ENCODE measurements at regions not wholly inside any gene's neighbourhood (a gene's known extent, or its start where the extent isn't known, plus 50 kb on each side); places are given as distances from the start of the nearest gene placed in this dataset.
"Not testable (repeated sequence)": the region's sequence is repeated elsewhere in the genome, so short reads cannot be mapped to it uniquely, and the experiment has no call there.

DNA sequence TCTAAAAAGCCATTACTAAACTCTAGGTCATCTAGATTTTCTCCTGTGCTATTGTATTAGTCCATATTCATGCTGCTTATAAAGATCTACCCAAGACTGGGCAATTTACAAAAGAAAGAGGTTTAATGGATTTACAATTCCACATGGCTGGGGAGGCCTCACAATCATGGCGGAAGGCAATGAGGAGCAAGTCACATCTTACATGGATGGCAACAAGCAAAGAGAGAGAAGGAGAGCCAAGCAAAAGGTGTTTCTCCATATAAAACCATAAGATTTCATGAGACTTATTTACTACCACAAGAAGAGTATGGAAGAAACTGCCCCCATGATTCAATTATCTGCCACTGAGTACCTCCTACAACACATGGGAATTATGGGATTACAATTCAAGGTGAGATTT lies 69.6 kb upstream of the CCDC6 start:
- not testable (repeated sequence) for DNase-seq (ENCODE audit: insufficient read length, low spot score); FAIRE-seq

DNA sequence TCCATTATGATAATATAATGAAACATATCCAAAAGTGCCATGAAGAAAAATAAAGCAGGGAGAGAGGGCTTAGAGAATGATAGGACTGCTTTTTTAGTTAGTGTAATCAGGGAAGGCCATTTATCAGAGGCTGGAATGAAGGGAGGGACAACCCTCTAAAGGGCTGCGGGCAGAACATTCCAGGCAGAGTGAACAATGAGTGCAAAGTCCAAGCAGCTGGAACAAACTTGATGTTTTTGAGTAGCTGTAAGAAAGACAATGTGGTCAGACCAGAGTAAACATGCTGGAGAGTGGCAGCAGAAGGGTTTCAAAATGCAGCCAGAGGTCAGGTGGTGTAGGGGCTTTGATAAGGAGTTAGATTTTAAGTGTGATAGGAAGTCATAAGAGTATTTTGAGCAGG lies 65.6 kb upstream of the CCDC6 start:
- no peak for DNase-seq (ENCODE audit: insufficient read length, low spot score)
- FAIRE-seq = no peak
- TF ChIP-seq POU2F2 (IDR thresholded peaks at IDR 0.05; ENCODE audit: low read depth, low read length) (no peak), PAX5 (IDR thresholded peaks at IDR 0.05; ENCODE audit: insufficient read depth, low read length, severe bottlenecking) (no peak), POLR2A (IDR thresholded peaks at IDR 0.05; ENCODE audit: low read depth, low read length) (no peak), SPI1 (IDR thresholded peaks at IDR 0.05; ENCODE audit: low read depth, low read length) (no peak), POLR2AphosphoS5 (IDR thresholded peaks at IDR 0.05; ENCODE audit: low read depth, low read length) (no peak), TAF1 (IDR thresholded peaks at IDR 0.05; ENCODE audit: low read depth, low read length) (no peak)

DNA sequence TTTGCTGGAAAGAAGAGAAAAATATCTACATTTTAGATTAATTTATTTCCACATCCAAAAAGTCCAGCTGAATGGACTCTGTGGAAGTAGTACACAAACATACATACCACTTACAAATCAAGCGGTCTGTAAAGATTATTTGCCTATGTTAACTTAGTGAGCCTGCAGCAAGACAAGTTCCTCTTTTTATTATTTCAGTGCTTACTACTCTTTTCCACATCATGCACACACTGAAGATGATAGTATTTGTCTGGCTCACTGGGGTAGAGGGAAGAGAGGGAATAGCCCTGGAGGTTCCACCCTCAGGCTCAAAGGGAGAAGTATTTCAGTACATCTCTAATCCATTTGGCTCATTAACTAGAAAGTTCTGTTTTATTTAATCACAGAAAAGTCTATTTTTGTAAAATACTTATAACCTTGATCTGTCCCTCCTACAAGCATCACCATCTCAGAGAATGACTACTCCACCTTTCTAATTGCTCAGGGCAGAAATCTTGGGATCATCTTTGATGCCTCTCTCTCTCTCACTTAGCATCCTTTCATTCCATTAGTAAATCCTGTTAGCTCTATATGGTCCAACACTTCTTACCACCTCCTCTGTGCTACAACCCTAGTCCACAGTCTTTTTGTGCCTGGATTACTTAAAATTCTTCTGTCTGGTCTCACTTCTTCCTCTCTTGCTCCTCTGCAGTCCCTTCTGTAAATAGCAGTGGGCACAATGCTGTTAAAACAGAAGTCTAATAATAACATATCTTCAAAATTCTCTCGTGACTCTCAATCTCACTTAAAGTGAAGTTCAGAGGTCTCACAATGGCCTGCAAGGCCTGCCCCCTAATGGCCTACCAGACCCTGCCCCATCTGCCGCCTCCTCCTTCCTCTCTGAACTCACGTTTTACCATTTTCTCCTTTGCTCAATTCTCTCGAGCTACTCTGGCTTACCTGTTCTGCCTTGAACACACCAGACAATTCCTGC lies 64.3 kb upstream of the CCDC6 start:
- DNase-seq (ENCODE audit: insufficient read length, low spot score) (peak; percentile 10), FAIRE-seq (peak; percentile 41)
- peak; percentile 47 for TF ChIP-seq SPI1 (IDR thresholded peaks at IDR 0.05; ENCODE audit: low read depth, low read length)
- TF ChIP-seq PAX5 (IDR thresholded peaks at IDR 0.05; ENCODE audit: insufficient read depth, low read length, severe bottlenecking) = no peak
- TF ChIP-seq POLR2AphosphoS5 (IDR thresholded peaks at IDR 0.05; ENCODE audit: low read depth, low read length) = no peak
- TF ChIP-seq POLR2A (IDR thresholded peaks at IDR 0.05; ENCODE audit: low read depth, low read length) = no peak
- TF ChIP-seq POU2F2 (IDR thresholded peaks at IDR 0.05; ENCODE audit: low read depth, low read length) = no peak

DNA sequence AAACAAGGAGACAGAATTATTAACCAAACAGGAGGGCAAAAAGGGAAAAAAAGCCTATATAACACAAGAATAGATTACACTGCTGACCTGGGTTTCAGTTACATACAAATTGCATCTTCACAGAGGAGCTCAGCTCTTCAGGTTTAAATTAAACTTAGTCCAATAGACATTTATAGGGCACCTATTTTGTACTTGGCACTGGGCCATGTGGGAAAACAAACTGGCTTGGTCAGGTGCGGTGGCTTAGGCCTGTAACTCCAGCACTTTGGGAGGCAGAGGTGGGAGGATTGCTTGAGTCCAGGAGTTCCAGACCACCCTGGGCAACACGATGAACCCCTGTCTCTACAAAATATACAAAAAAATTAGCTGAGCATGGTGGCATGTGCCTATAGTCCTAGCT lies 62.3 kb upstream of the CCDC6 start:
- DNase-seq (ENCODE audit: insufficient read length, low spot score) (no peak), FAIRE-seq (no peak)
- TF ChIP-seq POLR2A (IDR thresholded peaks at IDR 0.05; ENCODE audit: low read depth, low read length) = no peak
- TF ChIP-seq PAX5 (IDR thresholded peaks at IDR 0.05; ENCODE audit: insufficient read depth, low read length, severe bottlenecking) = no peak
- no peak for TF ChIP-seq SPI1 (IDR thresholded peaks at IDR 0.05; ENCODE audit: low read depth, low read length)
- TF ChIP-seq POLR2AphosphoS5 (IDR thresholded peaks at IDR 0.05; ENCODE audit: low read depth, low read length) = no peak
- TF ChIP-seq POU2F2 (IDR thresholded peaks at IDR 0.05; ENCODE audit: low read depth, low read length) = no peak
- no peak for TF ChIP-seq TAF1 (IDR thresholded peaks at IDR 0.05; ENCODE audit: low read depth, low read length)

DNA sequence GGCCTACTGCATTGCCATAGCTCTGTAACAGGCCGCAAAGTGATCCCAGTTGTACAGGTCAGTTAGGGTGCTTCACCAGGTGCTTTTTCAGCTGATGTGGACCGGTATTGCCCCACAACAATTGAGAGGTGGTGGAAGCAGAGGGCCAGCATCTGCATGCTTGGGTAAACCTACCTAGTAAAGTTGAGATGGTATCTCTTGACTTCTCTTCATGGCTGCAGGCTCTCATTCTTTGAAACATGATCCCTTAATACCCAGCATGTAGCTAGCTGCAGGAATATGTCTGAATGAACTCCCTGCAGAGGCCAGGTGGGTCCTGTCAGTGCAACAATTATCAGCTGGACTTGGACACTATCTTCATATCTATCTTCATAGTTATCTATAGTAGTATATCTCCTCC lies 60.7 kb upstream of the CCDC6 start:
- DNase-seq (ENCODE audit: insufficient read length, low spot score) (no peak), FAIRE-seq (no peak)
- no peak for TF ChIP-seq POLR2AphosphoS5 (IDR thresholded peaks at IDR 0.05; ENCODE audit: low read depth, low read length)
- no peak for TF ChIP-seq POLR2A (IDR thresholded peaks at IDR 0.05; ENCODE audit: low read depth, low read length)
- TF ChIP-seq POU2F2 (IDR thresholded peaks at IDR 0.05; ENCODE audit: low read depth, low read length) = no peak
- no peak for TF ChIP-seq TAF1 (IDR thresholded peaks at IDR 0.05; ENCODE audit: low read depth, low read length)
- no peak for TF ChIP-seq PAX5 (IDR thresholded peaks at IDR 0.05; ENCODE audit: insufficient read depth, low read length, severe bottlenecking)
- TF ChIP-seq SPI1 (IDR thresholded peaks at IDR 0.05; ENCODE audit: low read depth, low read length) = no peak

DNA sequence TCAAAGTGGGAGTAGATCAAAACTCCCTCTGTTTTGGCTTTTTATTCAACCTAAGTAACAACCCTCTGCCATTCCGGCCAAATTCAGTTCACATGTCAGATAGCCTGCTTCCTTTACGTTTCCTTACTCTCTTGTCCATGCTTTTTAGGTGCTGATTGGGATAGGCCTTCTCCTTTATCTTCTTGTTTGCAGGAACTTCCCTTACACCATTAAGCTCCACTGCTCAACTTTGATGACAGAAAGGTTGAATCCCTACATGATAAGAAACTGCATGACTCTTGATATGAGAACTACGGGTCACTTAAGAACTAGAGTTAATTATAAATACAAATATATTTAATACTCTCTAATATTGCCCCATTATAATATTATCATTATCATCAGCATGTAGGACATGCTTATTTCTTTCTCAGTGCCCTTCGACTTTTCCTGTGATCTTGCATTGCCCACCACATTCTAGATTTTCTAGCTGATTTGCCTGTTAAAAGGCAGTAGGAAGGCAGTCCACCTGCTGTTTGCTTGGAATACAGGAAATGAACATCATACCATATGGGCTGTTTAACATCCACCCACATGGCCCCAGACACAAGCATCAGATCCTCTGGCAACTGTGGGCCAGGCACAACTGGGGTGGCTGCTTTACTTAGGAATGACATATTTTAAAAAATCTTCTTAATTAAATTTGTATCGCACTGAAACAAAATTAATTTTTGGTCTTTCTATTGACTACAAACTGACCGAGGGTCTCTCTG lies 59.7 kb upstream of the CCDC6 start:
- DNase-seq (ENCODE audit: insufficient read length, low spot score) (no peak), FAIRE-seq (no peak)

DNA sequence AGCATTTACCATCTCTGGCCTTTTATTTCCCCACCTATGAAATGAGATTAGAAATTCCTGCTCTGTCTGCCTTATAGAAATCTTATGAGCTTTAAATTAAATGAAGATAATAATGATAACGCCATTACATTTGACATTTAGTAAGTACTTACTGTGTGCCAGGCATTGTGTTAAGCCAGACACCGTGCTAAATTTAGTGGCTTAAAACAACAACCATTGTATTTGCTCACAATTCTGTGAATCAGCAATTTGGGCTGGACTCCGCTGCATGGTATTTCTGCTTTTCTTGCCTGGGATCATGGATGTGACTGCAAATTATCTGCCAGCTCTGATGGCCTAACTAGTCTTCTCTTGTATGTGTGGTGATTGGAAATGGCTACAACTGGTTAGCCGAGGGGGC lies 56.4 kb upstream of the CCDC6 start:
- TF ChIP-seq POLR2AphosphoS5 (IDR thresholded peaks at IDR 0.05; ENCODE audit: low read depth, low read length) (no peak), TAF1 (IDR thresholded peaks at IDR 0.05; ENCODE audit: low read depth, low read length) (no peak), SPI1 (IDR thresholded peaks at IDR 0.05; ENCODE audit: low read depth, low read length) (no peak), POU2F2 (IDR thresholded peaks at IDR 0.05; ENCODE audit: low read depth, low read length) (no peak), POLR2A (IDR thresholded peaks at IDR 0.05; ENCODE audit: low read depth, low read length) (no peak), PAX5 (IDR thresholded peaks at IDR 0.05; ENCODE audit: insufficient read depth, low read length, severe bottlenecking) (no peak)
- FAIRE-seq (no peak), DNase-seq (ENCODE audit: insufficient read length, low spot score) (no peak)

More for the DNA sequence above, 59.7 kb upstream of the CCDC6 start:
- TF ChIP-seq POLR2A (IDR thresholded peaks at IDR 0.05; ENCODE audit: low read depth, low read length) (no peak), TAF1 (IDR thresholded peaks at IDR 0.05; ENCODE audit: low read depth, low read length) (no peak), POLR2AphosphoS5 (IDR thresholded peaks at IDR 0.05; ENCODE audit: low read depth, low read length) (no peak), PAX5 (IDR thresholded peaks at IDR 0.05; ENCODE audit: insufficient read depth, low read length, severe bottlenecking) (no peak), SPI1 (IDR thresholded peaks at IDR 0.05; ENCODE audit: low read depth, low read length) (no peak), POU2F2 (IDR thresholded peaks at IDR 0.05; ENCODE audit: low read depth, low read length) (no peak)

DNA sequence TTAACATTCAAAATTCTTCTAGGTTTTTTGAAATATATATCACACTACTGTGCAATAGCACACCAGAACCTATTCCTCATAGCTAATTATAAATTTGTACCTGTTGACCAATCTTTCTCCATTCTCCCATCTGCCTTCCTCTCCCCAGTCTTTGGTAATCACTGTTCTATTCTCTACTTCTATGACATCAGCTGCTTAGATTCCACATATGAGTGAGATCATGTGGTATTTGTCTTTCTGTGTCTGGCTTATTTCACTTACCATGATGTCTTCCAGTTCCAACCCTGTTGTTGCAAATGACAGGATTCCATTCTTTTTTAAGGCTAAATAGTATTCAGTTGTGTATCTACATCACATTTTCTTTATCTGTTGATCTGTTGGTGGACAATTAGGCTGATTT lies 54.4 kb upstream of the CCDC6 start:
- TF ChIP-seq SPI1 (IDR thresholded peaks at IDR 0.05; ENCODE audit: low read depth, low read length) (no peak), POU2F2 (IDR thresholded peaks at IDR 0.05; ENCODE audit: low read depth, low read length) (no peak), PAX5 (IDR thresholded peaks at IDR 0.05; ENCODE audit: insufficient read depth, low read length, severe bottlenecking) (no peak), POLR2AphosphoS5 (IDR thresholded peaks at IDR 0.05; ENCODE audit: low read depth, low read length) (no peak), POLR2A (IDR thresholded peaks at IDR 0.05; ENCODE audit: low read depth, low read length) (no peak), TAF1 (IDR thresholded peaks at IDR 0.05; ENCODE audit: low read depth, low read length) (no peak)
- DNase-seq (ENCODE audit: insufficient read length, low spot score) (no peak), FAIRE-seq (no peak)

DNA sequence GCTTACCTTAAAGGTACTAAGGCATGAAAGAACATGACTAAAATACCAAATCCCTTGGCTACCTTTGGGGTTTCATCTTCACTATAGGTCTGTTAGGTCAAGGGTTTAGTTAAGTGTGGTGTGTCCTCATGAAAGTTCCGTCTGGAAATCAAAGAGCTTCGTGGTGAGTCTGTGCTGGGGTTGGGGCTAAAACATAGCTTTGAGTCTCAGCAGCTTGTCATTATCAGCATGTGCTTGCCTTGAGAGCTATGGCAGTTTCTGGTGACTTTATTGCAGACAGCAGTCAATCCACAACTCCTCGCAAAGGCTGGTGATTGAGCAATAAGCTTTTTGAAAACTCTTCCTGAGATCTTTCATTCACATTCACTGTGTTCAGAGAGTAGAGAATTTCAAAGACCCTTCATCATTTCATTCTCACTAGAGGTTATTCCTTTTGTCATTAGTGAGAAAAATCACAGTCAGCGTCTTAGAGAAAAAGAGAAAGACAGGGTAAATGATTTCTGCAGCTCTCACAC lies 53.2 kb upstream of the CCDC6 start:
- DNase-seq (ENCODE audit: insufficient read length, low spot score) (no peak), FAIRE-seq (no peak)
- TF ChIP-seq POU2F2 (IDR thresholded peaks at IDR 0.05; ENCODE audit: low read depth, low read length) = no peak
- no peak for TF ChIP-seq POLR2A (IDR thresholded peaks at IDR 0.05; ENCODE audit: low read depth, low read length)
- TF ChIP-seq PAX5 (IDR thresholded peaks at IDR 0.05; ENCODE audit: insufficient read depth, low read length, severe bottlenecking) = no peak
- TF ChIP-seq TAF1 (IDR thresholded peaks at IDR 0.05; ENCODE audit: low read depth, low read length) = no peak
- no peak for TF ChIP-seq SPI1 (IDR thresholded peaks at IDR 0.05; ENCODE audit: low read depth, low read length)
- no peak for TF ChIP-seq POLR2AphosphoS5 (IDR thresholded peaks at IDR 0.05; ENCODE audit: low read depth, low read length)

Measured in GM12891 (cell line).